ENCODE measurements at regions not wholly inside any gene's neighbourhood (a gene's known extent, or its start where the extent isn't known, plus 50 kb on each side); places are given as distances from the start of the nearest gene placed in this dataset.
A peak's percentile ranks its signal among the peaks of the same experiment; 100 is the strongest.

GRCh38 chr10:105506262-105506661, 865.2 kb downstream of the SORCS3 start:
- Mint-ChIP-seq H3K27ac (no peak overlapping the region), H3K4me1 (peaks cover 12% of the 10 kb centered on the region), H3K4me3 (no peak overlapping the region), H3K36me3 (no peaks in the 10 kb centered on the region), H3K27me3 (ENCODE audit: low read depth) (no peaks in the 10 kb centered on the region; the same call in 1 of the 2 replicates), H3K9me3 (no peaks in the 10 kb centered on the region)
- ChIA-PET POLR2A (no interaction called here), CTCF (no interaction called here)
- TF ChIP-seq ZNF317 (CRISPR knock-in tag; IDR thresholded peaks at IDR 0.05; ENCODE audit: borderline replicate concordance, low read depth) (no peak), ZNF263 (CRISPR knock-in tag; IDR thresholded peaks at IDR 0.05; ENCODE audit: low read depth) (no peak), STAT6 (CRISPR knock-in tag; conservative IDR thresholded peaks at IDR 0.05; ENCODE audit: low read depth) (no peak), GABPB1 (CRISPR knock-in tag; IDR thresholded peaks at IDR 0.05) (no peak), E2F4 (CRISPR knock-in tag; IDR thresholded peaks at IDR 0.05; ENCODE audit: borderline replicate concordance, low read depth) (no peak), ZNF425 (CRISPR knock-in tag; conservative IDR thresholded peaks at IDR 0.05) (no peak), RORB (CRISPR knock-in tag; IDR thresholded peaks at IDR 0.05) (no peak)
- ATAC-seq (no peak), DNase-seq (ENCODE audit: low spot score) (no peak)

- Mint-ChIP-seq H3K4me1 (peaks cover 7% of the 10 kb centered on the region), H3K4me3 (no peak overlapping the region), H3K9me3 (peaks cover 3% of the 10 kb centered on the region; the same call in 1 of the 2 replicates), H3K27ac (no peak overlapping the region; the same call in 1 of the 2 replicates), H3K36me3 (no peaks in the 10 kb centered on the region), H3K27me3 (ENCODE audit: low read depth) (no peaks in the 10 kb centered on the region; the same call in 1 of the 2 replicates)
- DNase-seq (ENCODE audit: low spot score) (no peak), ATAC-seq (peak; percentile 76; the same call in 1 of the 2 replicates)
- ChIA-PET POLR2A (interaction anchor here (1.7 kb wide), 1 partner anchor 14 kb away, joined by 3 read pairs; no protein-coding TSS in a partner anchor), CTCF (no interaction called here)
- TF ChIP-seq NR3C1 (CRISPR knock-in tag; conservative IDR thresholded peaks at IDR 0.05; ENCODE audit: low read depth) = no peak
- TF ChIP-seq GTF2I (CRISPR knock-in tag; conservative IDR thresholded peaks at IDR 0.05) = no peak
- no peak for TF ChIP-seq ARID4B (CRISPR knock-in tag; IDR thresholded peaks at IDR 0.05; ENCODE audit: borderline replicate concordance)
- no peak for TF ChIP-seq TEAD1 (CRISPR knock-in tag; IDR thresholded peaks at IDR 0.05)
- TF ChIP-seq EMX1 (CRISPR knock-in tag; IDR thresholded peaks at IDR 0.05) = no peak
- no peak for TF ChIP-seq HMGA2 (CRISPR knock-in tag; IDR thresholded peaks at IDR 0.05)
- no peak for TF ChIP-seq CTCF (IDR thresholded peaks at IDR 0.05)
- no peak for TF ChIP-seq GABPB1 (CRISPR knock-in tag; IDR thresholded peaks at IDR 0.05)
- no peak for TF ChIP-seq FOXJ3 (CRISPR knock-in tag; IDR thresholded peaks at IDR 0.05; ENCODE audit: borderline replicate concordance)
- no peak for TF ChIP-seq AR (CRISPR knock-in tag; IDR thresholded peaks at IDR 0.05)
These were observed 862.6 kb downstream of the SORCS3 start for GRCh38 chr10:105503714-105504113.
